Karpas-422 (cell line): ENCODE measurements at regions not wholly inside any gene's neighbourhood (a gene's known extent, or its start where the extent isn't known, plus 50 kb on each side); places are given as distances from the start of the nearest gene placed in this dataset.

ENCODE experiments used
- DNase-seq: peaks from one replicate; pipeline ENCODE4 v3.0.0-alpha.2; 2015
- H2AFZ ChIP-seq: fragments of 200-600 bp; sonication (generic); 2 replicates; pipeline ENCODE4 v1.6.1; 2014; ENCODE audit warnings: antibody characterized with exemption, low read length, mixed read lengths
- H3K27ac ChIP-seq: fragments of 200-600 bp; sonication (generic); 2 replicates; pipeline ENCODE4 v1.5.1; 2014; ENCODE audit warnings: mild to moderate bottlenecking, low read length, moderate library complexity
- H3K27me3 ChIP-seq: fragments of 200-600 bp; sonication (generic); 2 replicates; pipeline ENCODE4 v1.6.1; 2014; ENCODE audit warnings: low read length, mixed read lengths
- H3K36me3 ChIP-seq: fragments of 200-600 bp; sonication (generic); 2 replicates; pipeline ENCODE4 v1.6.1; 2014; ENCODE audit warnings: low read length, mixed read lengths; ENCODE audit not compliant: insufficient read depth
- H3K4me1 ChIP-seq: fragments of 200-600 bp; sonication (generic); 2 replicates; pipeline ENCODE4 v1.6.1; 2014; ENCODE audit warnings: mild to moderate bottlenecking, low read length, mixed read lengths
- H3K4me2 ChIP-seq: fragments of 200-600 bp; sonication (generic); 2 replicates; pipeline ENCODE4 v1.6.1; 2014; ENCODE audit warnings: low read length, low read depth, mild to moderate bottlenecking; ENCODE audit not compliant: poor library complexity, severe bottlenecking
- H3K4me3 ChIP-seq: fragments of 200-600 bp; sonication (generic); 2 replicates; pipeline ENCODE4 v1.5.1; 2014; ENCODE audit warnings: mild to moderate bottlenecking, antibody characterized with exemption, low read length, mixed read lengths
- H3K79me2 ChIP-seq: fragments of 200-600 bp; sonication (generic); 2 replicates; pipeline ENCODE4 v1.6.1; 2014; ENCODE audit warnings: mild to moderate bottlenecking, low read length, mixed read lengths
- H3K9ac ChIP-seq: fragments of 200-600 bp; sonication (generic); 2 replicates; pipeline ENCODE4 v1.6.0; 2014; ENCODE audit warnings: low read length
- H3K9me2 ChIP-seq: fragments of 200-600 bp; sonication (generic), shearing (Covaris generic); replicated peaks from 2 replicates; pipeline ENCODE4 v1.6.0; 2014; ENCODE audit warnings: mild to moderate bottlenecking, low read length, moderate library complexity; ENCODE audit not compliant: insufficient read depth
- H3K9me3 ChIP-seq: fragments of 300-700, 200-600 bp; sonication (generic); 2 replicates; pipeline ENCODE4 v1.6.1; 2014; ENCODE audit warnings: low read length, mixed read lengths
- H4K20me1 ChIP-seq: fragments of 200-600 bp; sonication (generic); 2 replicates; pipeline ENCODE4 v1.6.1; 2014; ENCODE audit warnings: mild to moderate bottlenecking, antibody characterized with exemption, low read length, low read depth; ENCODE audit not compliant: insufficient read depth

GRCh38 chr4:149173241-149174013, 642.2 kb downstream of the IQCM start:
- H3K27me3 ChIP-seq = no peaks in the 10 kb centered on the region
- H3K4me1 ChIP-seq = no peaks in the 10 kb centered on the region
- no peak overlapping the region for H3K4me3 ChIP-seq
- no peaks in the 10 kb centered on the region for H3K9me3 ChIP-seq
- H4K20me1 ChIP-seq = no peaks in the 10 kb centered on the region
- DNase-seq = no peak
- H3K27ac ChIP-seq = no peak overlapping the region
- H3K4me2 ChIP-seq = no peak overlapping the region
- H3K36me3 ChIP-seq = no peaks in the 10 kb centered on the region
- no peaks in the 10 kb centered on the region for H3K79me2 ChIP-seq
- H3K9ac ChIP-seq = no peak overlapping the region
- 0 out of 2 replicates have a peak, but pooled peaks cover 2% of the 10 kb centered on the region for H3K9me2 ChIP-seq
- H2AFZ ChIP-seq = no peak overlapping the region

- H4K20me1 ChIP-seq = no peaks in the 10 kb centered on the region
- no peaks in the 10 kb centered on the region for H3K27me3 ChIP-seq
- H3K36me3 ChIP-seq = no peaks in the 10 kb centered on the region
- no peaks in the 10 kb centered on the region for H3K9me3 ChIP-seq
- 0 out of 2 replicates have a peak, but pooled peaks cover 2% of the 10 kb centered on the region for H3K9me2 ChIP-seq
- no peaks in the 10 kb centered on the region for H3K79me2 ChIP-seq
- H2AFZ ChIP-seq = no peak overlapping the region
- no peak for DNase-seq
- H3K27ac ChIP-seq = no peak overlapping the region
- no peak overlapping the region for H3K9ac ChIP-seq
- no peak overlapping the region for H3K4me3 ChIP-seq
- H3K4me2 ChIP-seq = no peak overlapping the region
- no peaks in the 10 kb centered on the region for H3K4me1 ChIP-seq
Observed at GRCh38 chr4:149168645-149169044, 647.0 kb downstream of the IQCM start.

GRCh38 chr4:149166876-149167275, 648.8 kb downstream of the IQCM start:
- H3K4me1 ChIP-seq = no peaks in the 10 kb centered on the region
- H3K9me3 ChIP-seq = no peaks in the 10 kb centered on the region
- H3K79me2 ChIP-seq = no peaks in the 10 kb centered on the region
- no peaks in the 10 kb centered on the region for H4K20me1 ChIP-seq
- no peaks in the 10 kb centered on the region; the same call in 1 of the 2 replicates for H3K9me2 ChIP-seq
- no peak overlapping the region for H3K4me3 ChIP-seq
- no peak overlapping the region for H3K9ac ChIP-seq
- H2AFZ ChIP-seq = no peak overlapping the region
- no peak for DNase-seq
- H3K27me3 ChIP-seq = no peaks in the 10 kb centered on the region
- H3K27ac ChIP-seq = no peak overlapping the region
- no peaks in the 10 kb centered on the region for H3K36me3 ChIP-seq
- no peak overlapping the region for H3K4me2 ChIP-seq

- Histone ChIP-seq H3K4me3 (no peak overlapping the region), H3K4me2 (no peak overlapping the region), H3K9me2 (no peaks in the 10 kb centered on the region; the same call in 1 of the 2 replicates), H3K36me3 (no peaks in the 10 kb centered on the region), H3K27me3 (no peaks in the 10 kb centered on the region), H2AFZ (no peak overlapping the region), H3K79me2 (no peaks in the 10 kb centered on the region), H4K20me1 (no peaks in the 10 kb centered on the region), H3K27ac (no peak overlapping the region), H3K4me1 (no peaks in the 10 kb centered on the region), H3K9ac (no peak overlapping the region), H3K9me3 (no peaks in the 10 kb centered on the region)
- DNase-seq = no peak
Observed at GRCh38 chr4:149166365-149166764, 649.3 kb downstream of the IQCM start.

- Histone ChIP-seq H3K27ac (no peak overlapping the region), H3K9ac (no peak overlapping the region), H3K27me3 (no peaks in the 10 kb centered on the region), H3K4me1 (no peaks in the 10 kb centered on the region), H3K4me2 (no peak overlapping the region), H3K4me3 (no peak overlapping the region), H3K79me2 (no peaks in the 10 kb centered on the region), H3K9me2 (no peaks in the 10 kb centered on the region; the same call in 1 of the 2 replicates), H4K20me1 (no peaks in the 10 kb centered on the region), H3K36me3 (no peaks in the 10 kb centered on the region), H2AFZ (no peak overlapping the region), H3K9me3 (no peaks in the 10 kb centered on the region)
- no peak for DNase-seq
Observed at GRCh38 chr4:149164282-149164681, 651.4 kb downstream of the IQCM start.

- H3K9me3 ChIP-seq = no peaks in the 10 kb centered on the region
- H3K36me3 ChIP-seq = no peaks in the 10 kb centered on the region
- no peaks in the 10 kb centered on the region for H4K20me1 ChIP-seq
- H3K27me3 ChIP-seq = no peaks in the 10 kb centered on the region
- DNase-seq = no peak
- H3K4me1 ChIP-seq = no peaks in the 10 kb centered on the region
- H2AFZ ChIP-seq = no peak overlapping the region
- H3K27ac ChIP-seq = no peak overlapping the region
- H3K4me3 ChIP-seq = no peak overlapping the region
- H3K9me2 ChIP-seq = no peaks in the 10 kb centered on the region; the same call in 1 of the 2 replicates
- H3K79me2 ChIP-seq = no peaks in the 10 kb centered on the region
- no peak overlapping the region for H3K9ac ChIP-seq
- no peak overlapping the region for H3K4me2 ChIP-seq
Observed at GRCh38 chr4:149161247-149161646, 654.4 kb downstream of the IQCM start.

- no peaks in the 10 kb centered on the region for H3K36me3 ChIP-seq
- H3K9me2 ChIP-seq = no peaks in the 10 kb centered on the region; the same call in 1 of the 2 replicates
- no peak overlapping the region for H3K9ac ChIP-seq
- H3K4me1 ChIP-seq = no peaks in the 10 kb centered on the region
- H3K4me2 ChIP-seq = no peak overlapping the region
- H3K9me3 ChIP-seq = no peaks in the 10 kb centered on the region
- H3K27me3 ChIP-seq = no peaks in the 10 kb centered on the region
- H4K20me1 ChIP-seq = no peaks in the 10 kb centered on the region
- DNase-seq = no peak
- H3K79me2 ChIP-seq = no peaks in the 10 kb centered on the region
- no peak overlapping the region for H2AFZ ChIP-seq
- H3K27ac ChIP-seq = no peak overlapping the region
- no peak overlapping the region for H3K4me3 ChIP-seq
Observed at GRCh38 chr4:149160370-149160769, 655.3 kb downstream of the IQCM start.

- H2AFZ ChIP-seq = no peak overlapping the region
- H3K27ac ChIP-seq = no peak overlapping the region
- no peaks in the 10 kb centered on the region for H3K9me3 ChIP-seq
- H3K4me3 ChIP-seq = no peak overlapping the region
- H3K27me3 ChIP-seq = no peaks in the 10 kb centered on the region
- no peaks in the 10 kb centered on the region for H4K20me1 ChIP-seq
- no peak overlapping the region for H3K9ac ChIP-seq
- no peaks in the 10 kb centered on the region for H3K4me1 ChIP-seq
- H3K79me2 ChIP-seq = no peaks in the 10 kb centered on the region
- no peak for DNase-seq
- H3K36me3 ChIP-seq = no peaks in the 10 kb centered on the region
- no peaks in the 10 kb centered on the region; the same call in 1 of the 2 replicates for H3K9me2 ChIP-seq
- H3K4me2 ChIP-seq = no peak overlapping the region
Observed at GRCh38 chr4:149158817-149159216, 656.8 kb downstream of the IQCM start.
